Nephron progenitor cell (in vitro differentiated cells): ENCODE measurements at regions not wholly inside any gene's neighbourhood (a gene's known extent, or its start where the extent isn't known, plus 50 kb on each side); places are given as distances from the start of the nearest gene placed in this dataset.
"Not testable (repeated sequence)": the region's sequence is repeated elsewhere in the genome, so short reads cannot be mapped to it uniquely, and the experiment has no call there.

Experiments
- DNase-seq: peaks from one replicate; pipeline ENCODE4 v3.0.0; 2021
- H3K27ac Mint-ChIP-seq: 2 replicates; pipeline ENCODE4 v1.8.0; 2021; ENCODE audit warnings: mild to moderate bottlenecking, moderate library complexity, mixed read lengths
- H3K27me3 Mint-ChIP-seq: 2 replicates; pipeline ENCODE4 v1.8.0; 2021; ENCODE audit warnings: mild to moderate bottlenecking, low read depth, mixed read lengths; ENCODE audit not compliant: poor library complexity
- H3K36me3 Mint-ChIP-seq: 2 replicates; pipeline ENCODE4 v1.8.0; 2021; ENCODE audit warnings: low read depth, mixed read lengths
- H3K4me1 Mint-ChIP-seq: 2 replicates; pipeline ENCODE4 v1.8.0; 2021; ENCODE audit warnings: mixed read lengths
- H3K4me3 Mint-ChIP-seq: 2 replicates; pipeline ENCODE4 v1.8.0; 2021; ENCODE audit warnings: mild to moderate bottlenecking, moderate library complexity, mixed read lengths
- H3K9me3 Mint-ChIP-seq: 2 replicates; pipeline ENCODE4 v1.8.0; 2021; ENCODE audit warnings: mild to moderate bottlenecking, moderate library complexity, mixed read lengths
- CTCF ChIP-seq: fragments of 200-600 bp; sonication (generic); IDR thresholded peaks from 2 replicates; pipeline ENCODE4 v1.5.0; 2021; ENCODE audit warnings: antibody characterized with exemption

- Mint-ChIP-seq H3K36me3 (no peaks in the 10 kb centered on the region), H3K27me3 (peaks cover 15% of the 10 kb centered on the region), H3K27ac (no peak overlapping the region), H3K9me3 (no peaks in the 10 kb centered on the region), H3K4me3 (no peak overlapping the region), H3K4me1 (peaks cover 8% of the 10 kb centered on the region)
- TF ChIP-seq CTCF, result no peak
- DNase-seq, result no peak
Observed at GRCh38 chr2:56040189-56040588, 116.6 kb upstream of the EFEMP1 start.

- H3K9me3 Mint-ChIP-seq, result no peaks in the 10 kb centered on the region
- peaks cover 12% of the 10 kb centered on the region for H3K4me1 Mint-ChIP-seq
- no peak overlapping the region for H3K27ac Mint-ChIP-seq
- H3K4me3 Mint-ChIP-seq, result no peak overlapping the region
- no peak for DNase-seq
- no peak for TF ChIP-seq CTCF
- H3K27me3 Mint-ChIP-seq, result peaks cover 15% of the 10 kb centered on the region
- H3K36me3 Mint-ChIP-seq, result no peaks in the 10 kb centered on the region
Observed at GRCh38 chr2:56040834-56041233, 117.3 kb upstream of the EFEMP1 start.

- Mint-ChIP-seq H3K27me3 (peaks cover 8% of the 10 kb centered on the region), H3K9me3 (no peaks in the 10 kb centered on the region), H3K36me3 (no peaks in the 10 kb centered on the region), H3K4me1 (peaks cover 26% of the 10 kb centered on the region), H3K27ac (no peak overlapping the region), H3K4me3 (no peak overlapping the region)
- no peak for DNase-seq
- no peak for TF ChIP-seq CTCF
Observed at GRCh38 chr2:56047136-56047535, 123.6 kb upstream of the EFEMP1 start.

- no peak overlapping the region for H3K4me3 Mint-ChIP-seq
- DNase-seq, result no peak
- H3K27ac Mint-ChIP-seq, result no peak overlapping the region
- peaks cover 26% of the 10 kb centered on the region for H3K4me1 Mint-ChIP-seq
- no peak for TF ChIP-seq CTCF
- peaks cover 8% of the 10 kb centered on the region for H3K27me3 Mint-ChIP-seq
- H3K36me3 Mint-ChIP-seq, result no peaks in the 10 kb centered on the region
- H3K9me3 Mint-ChIP-seq, result no peaks in the 10 kb centered on the region
Observed at GRCh38 chr2:56049233-56049845, 125.8 kb upstream of the EFEMP1 start.

- no peak overlapping the region for H3K27ac Mint-ChIP-seq
- no peak for DNase-seq
- H3K4me3 Mint-ChIP-seq, result no peak overlapping the region
- no peak for TF ChIP-seq CTCF
- H3K36me3 Mint-ChIP-seq, result no peaks in the 10 kb centered on the region
- peaks cover 7% of the 10 kb centered on the region for H3K27me3 Mint-ChIP-seq
- peaks cover 12% of the 10 kb centered on the region for H3K4me1 Mint-ChIP-seq
- H3K9me3 Mint-ChIP-seq, result peaks cover 26% of the 10 kb centered on the region
Observed at GRCh38 chr2:56053679-56054078, 130.1 kb upstream of the EFEMP1 start.

GRCh38 chr2:56055405-56055804 is 128.4 kb upstream of the CCDC85A start:
- H3K36me3 Mint-ChIP-seq, result no peaks in the 10 kb centered on the region
- peaks cover 43% of the 10 kb centered on the region for H3K9me3 Mint-ChIP-seq
- no peak overlapping the region for H3K4me3 Mint-ChIP-seq
- no peak for TF ChIP-seq CTCF
- no peaks in the 10 kb centered on the region for H3K4me1 Mint-ChIP-seq
- H3K27me3 Mint-ChIP-seq, result peaks cover 7% of the 10 kb centered on the region
- no peak for DNase-seq
- H3K27ac Mint-ChIP-seq, result no peak overlapping the region

- Mint-ChIP-seq H3K9me3 (peaks cover 77% of the 10 kb centered on the region), H3K27me3 (peaks cover 14% of the 10 kb centered on the region)
- not testable (repeated sequence) for DNase-seq, H3K4me3 Mint-ChIP-seq, H3K36me3 Mint-ChIP-seq, H3K4me1 Mint-ChIP-seq, H3K27ac Mint-ChIP-seq
Observed at GRCh38 chr2:56061327-56061726, 122.5 kb upstream of the CCDC85A start.
